HT-29 (cell line): ENCODE measurements at regions not wholly inside any gene's neighbourhood (a gene's known extent, or its start where the extent isn't known, plus 50 kb on each side); places are given as distances from the start of the nearest gene placed in this dataset.

ENCODE experiments used
- DNase-seq: peaks from one replicate; pipeline ENCODE4 v3.0.0-alpha.2; 2015; ENCODE audit warnings: low spot score

DNA sequence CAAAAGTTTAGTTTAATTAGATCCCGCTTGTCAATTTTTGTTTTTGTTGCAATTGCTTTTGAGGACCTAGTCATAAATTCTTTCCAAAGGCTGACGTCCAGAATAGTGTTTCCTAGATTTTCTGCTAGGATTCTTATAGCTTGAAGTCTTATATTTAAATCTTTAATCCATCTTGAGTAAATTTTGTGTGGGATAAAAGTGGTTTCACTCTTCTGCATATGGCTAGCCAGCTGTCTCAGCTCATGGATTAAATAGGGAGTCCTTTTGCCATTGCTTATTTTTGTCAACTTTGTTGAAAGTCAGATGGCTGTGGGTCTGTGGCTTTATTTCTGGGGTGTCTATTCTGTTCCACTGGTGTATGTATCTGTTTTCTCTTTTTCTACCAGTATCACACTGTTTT lies 801.3 kb upstream of the ADGRL4 start:
- DNase-seq, result no peak

DNA sequence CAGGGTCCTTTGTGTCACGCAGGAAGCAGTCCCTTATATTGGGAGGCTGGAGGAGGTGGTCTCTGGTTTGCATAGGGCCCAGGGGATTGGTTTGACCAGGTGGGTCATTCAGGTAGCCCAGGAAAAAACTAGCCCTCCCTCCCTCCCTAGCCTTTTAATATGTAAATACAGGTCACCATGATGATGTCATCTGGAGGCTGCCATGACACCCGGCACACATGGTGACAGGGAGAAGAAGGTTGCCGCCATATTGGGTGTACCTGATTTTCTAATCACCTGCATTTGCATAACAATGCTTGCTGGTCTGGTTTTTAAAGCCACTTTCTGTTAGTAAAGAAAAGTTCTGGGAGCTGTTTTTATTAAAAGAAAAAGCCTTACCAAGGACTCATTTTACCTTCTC lies 791.0 kb upstream of the ADGRL4 start:
- no peak for DNase-seq

DNA sequence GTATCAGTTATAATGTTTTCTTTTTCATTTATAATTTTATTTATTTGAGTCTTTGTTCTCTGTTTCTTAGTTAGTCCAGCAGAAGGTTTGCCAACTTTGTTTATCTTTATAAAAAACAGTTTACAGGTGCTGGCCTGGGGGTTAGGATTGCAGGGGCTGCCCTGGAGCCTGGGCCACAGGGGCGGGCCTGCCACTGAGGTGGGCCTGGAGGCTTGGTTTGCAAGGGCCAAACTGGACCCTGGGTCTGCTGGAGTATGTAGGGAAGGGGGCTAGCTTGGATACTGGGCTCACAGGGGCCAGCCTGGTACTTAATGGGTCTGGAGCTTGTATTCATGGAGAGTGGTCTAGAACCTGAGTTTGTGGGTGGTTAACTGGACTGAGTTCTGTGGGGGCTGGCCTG lies 789.9 kb upstream of the ADGRL4 start:
- DNase-seq, result no peak

DNA sequence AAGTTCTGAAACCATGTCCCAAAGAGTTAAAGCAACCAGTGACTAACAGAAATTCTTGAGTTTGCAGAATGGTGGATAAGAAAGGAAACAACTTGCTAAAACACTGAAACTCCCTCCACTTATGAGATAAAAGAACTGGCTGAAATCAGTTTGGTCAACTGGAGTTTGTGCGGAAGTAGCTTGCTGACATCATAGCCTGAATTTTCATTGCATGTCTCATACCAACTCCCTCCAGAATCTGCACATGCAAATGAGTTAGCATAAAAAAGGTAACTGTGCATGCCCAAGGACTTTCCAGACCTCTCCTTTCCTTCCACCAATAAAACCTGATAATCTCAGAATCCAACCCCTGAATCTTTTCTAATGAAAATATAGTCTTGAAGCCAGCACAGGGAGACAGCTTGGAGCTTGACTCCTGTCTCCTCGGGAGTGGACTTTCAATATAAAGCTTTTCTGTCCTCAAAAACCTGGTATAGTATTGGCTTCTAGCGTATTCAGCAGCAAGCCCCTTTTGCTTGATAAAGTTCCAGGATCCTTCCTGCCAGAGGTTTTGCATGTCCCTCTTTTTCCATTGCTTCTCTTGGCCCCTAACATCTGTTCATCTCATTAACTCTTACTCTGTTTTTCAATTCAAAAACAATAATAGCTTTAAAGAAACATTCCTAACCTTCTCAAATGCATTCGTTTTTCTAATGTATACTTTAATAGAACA lies 785.8 kb upstream of the ADGRL4 start:
- no peak for DNase-seq

DNA sequence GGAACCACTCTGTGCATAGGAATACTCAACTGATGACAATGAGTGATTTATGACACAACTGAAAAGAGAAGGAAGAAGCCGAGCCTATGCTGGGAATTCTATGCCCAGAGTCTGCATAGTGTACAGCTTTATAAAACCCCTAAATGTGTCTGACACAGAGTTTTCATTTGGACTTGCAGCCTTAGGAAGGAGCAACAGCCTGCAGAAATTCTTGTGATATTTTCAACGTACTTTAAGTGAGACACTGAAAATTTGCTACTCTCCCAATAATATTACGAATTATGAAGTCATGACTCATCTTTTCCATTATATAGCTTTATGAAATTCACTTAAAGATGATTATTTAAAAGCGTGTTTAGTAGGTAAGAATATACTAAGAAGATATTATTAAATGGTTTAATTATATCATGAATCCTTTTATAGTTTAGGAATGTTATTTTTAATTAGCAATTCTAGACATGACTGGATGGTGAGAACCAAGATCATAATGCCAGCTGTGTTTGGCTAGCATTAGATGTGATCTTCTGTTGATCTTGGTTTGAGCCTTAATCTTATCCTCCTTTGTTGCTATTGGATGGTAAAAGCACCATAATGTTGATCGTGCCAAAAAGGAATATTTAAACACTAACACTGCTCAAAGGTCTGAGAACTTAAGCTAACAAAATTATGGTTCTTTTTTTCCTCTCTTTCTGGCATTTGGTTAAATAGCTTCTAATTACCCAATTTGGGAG lies 785.1 kb upstream of the ADGRL4 start:
- DNase-seq, result no peak

DNA sequence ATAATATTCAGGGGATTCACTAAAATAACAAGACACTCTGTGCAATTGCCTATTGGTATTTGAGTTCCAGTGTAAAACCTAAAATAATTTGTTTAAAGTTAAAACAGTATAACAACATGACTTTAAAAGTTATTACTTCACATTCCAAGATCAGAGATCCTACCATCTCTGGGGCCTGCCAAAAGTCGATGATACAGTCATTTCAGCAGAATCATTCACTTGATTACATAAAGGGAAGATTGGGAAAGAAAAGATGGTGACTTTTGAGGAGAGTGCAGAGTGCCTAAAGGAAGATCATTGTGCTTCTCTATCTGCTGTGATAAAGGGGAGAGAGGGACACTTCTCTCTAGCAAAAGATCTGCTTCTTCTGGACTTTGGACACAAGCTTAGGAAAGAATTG lies 784.4 kb upstream of the ADGRL4 start:
- no peak for DNase-seq

DNA sequence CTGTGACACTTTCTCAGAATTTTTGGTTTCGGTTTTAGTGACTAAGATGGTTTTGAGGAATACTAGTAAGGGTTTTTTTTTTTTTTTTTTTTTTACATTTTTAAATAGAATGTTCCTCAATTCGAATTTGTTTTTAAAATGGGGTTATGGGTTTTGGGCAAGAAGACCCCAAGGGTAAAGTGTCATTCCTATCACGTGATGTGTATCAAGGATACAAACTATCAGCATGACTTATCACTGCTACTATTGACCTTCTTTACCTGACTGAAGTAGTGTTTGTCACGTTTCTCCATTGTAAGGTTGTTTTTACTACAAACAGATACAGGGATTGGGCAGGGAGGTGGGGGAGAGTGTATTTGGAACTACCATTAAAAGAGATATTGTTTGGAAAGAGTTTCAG lies 781.1 kb upstream of the ADGRL4 start:
- DNase-seq, result no peak

DNA sequence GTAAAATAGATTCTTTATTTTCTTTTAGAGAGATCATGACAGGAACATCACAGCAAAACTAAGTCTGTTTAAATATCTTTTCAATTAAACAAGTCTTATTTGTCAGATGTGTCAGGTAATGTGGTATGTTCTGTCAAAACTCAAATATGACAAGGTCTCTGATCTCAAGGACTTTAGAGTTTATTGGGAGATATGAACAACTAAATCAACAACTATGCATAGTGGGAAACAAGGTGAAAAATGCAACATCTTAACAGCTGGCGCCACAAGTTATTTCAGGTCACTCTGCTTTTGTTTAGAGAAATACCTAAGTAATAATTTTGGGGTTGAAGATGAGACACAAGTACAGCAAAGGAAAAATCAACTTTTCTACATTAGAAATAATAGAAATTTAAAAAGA lies 779.4 kb upstream of the ADGRL4 start:
- DNase-seq, result no peak

DNA sequence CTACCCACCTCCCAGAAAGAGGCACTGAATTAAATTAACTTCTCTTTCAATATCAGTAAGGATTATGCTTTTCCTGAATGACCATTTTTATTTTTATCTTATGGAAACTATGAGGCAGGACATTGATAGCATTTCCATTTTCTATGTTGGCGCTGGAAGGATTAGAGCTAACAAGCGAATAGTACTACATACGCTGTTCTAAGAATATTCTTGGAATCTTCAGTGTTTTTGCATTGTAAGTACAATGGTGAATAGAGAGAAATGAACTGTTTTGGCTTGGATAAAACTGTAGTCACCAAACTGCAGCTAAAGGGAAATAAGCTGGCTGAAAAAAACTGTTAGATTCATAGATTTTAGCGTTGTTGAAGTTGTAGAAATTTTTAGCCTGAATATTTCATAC lies 779.0 kb upstream of the ADGRL4 start:
- no peak for DNase-seq

DNA sequence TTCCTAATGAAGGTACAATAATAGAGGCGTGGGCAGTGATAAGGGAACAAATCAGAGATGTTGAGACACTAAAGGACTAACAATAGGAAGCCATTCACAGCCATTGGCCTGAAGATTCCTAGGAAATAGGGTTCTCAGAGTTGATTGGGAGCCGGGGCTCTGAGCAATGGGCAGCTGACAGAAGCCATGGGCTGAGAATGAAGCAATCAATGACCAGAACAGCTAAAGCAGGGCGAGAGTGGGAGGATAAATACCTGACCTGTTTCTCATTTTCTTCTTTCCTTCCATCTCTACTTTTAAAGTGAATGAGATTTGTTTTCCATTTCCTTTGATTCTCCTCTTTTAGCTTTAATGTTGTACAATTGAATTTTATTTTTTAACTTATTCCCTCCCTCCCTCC lies 774.7 kb upstream of the ADGRL4 start:
- DNase-seq, result no peak

DNA sequence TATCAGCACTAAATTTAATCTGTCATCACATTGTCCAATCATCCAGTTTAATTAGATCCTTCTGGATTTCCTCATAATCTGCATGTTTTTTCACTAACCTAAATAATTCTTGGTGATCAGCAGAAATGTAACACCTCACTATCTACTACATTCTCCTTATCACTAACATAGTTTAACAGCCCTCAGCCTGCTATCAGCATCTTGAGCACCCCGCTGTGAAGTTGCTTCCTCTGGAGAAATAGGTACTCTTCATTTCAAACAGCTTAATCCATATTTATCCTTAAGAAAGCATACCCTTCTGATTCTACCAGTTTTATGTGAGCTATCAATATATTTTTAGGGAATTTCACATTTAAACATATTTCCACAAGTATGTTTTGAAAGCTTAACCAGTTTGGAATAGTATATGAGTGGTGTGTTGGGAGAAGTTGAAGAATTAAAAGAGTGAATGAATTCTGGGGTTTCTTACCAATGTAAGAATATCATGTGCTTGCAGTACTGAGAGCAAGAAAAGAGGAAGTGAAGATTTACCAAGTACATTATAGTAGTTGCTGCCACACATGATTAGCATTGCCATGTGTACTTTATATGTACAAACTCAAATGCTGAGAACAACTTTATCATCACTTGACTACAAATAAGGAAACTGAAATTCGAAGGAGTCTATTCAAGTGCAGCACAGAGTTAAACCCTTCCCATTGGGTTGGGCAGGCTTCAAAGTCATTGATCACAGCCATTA lies 771.1 kb upstream of the ADGRL4 start:
- no peak for DNase-seq

DNA sequence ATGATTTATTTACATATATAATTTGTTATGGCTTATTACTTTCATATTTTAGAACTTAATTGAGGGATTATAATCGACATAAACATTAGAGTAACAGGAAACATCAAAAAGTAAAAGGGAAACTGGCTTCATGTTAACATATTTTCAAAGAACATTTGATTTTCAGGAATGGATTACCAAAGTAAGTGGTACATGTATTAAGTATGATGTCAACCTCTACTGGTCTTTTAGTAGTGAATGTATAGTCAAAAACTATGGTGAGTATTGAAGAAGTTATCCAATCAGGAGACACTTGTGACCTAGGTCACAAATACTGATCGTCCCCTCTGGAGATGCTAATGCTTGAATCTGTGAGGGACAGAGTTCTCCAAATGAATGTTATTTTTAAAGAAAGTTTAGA lies 768.9 kb upstream of the ADGRL4 start:
- DNase-seq, result no peak

DNA sequence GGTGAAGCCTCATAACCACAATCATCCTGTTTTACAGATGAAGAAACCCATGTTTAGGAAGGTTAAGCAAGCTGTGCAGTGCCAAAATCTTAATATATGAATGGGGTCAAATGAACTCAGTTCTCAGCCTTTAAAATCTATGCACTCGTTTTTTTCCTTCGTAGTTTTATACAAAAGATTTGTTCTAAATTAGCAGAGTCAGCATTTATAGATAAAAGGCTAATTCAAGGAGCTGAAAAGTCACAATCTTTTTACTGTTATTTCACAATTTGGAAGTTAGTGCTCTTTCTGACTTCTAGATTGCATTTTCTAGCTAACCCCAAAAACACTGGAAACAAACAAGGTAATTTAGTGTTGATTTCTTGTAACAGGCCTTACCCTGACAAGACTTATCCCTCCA lies 766.9 kb upstream of the ADGRL4 start:
- DNase-seq, result no peak

DNA sequence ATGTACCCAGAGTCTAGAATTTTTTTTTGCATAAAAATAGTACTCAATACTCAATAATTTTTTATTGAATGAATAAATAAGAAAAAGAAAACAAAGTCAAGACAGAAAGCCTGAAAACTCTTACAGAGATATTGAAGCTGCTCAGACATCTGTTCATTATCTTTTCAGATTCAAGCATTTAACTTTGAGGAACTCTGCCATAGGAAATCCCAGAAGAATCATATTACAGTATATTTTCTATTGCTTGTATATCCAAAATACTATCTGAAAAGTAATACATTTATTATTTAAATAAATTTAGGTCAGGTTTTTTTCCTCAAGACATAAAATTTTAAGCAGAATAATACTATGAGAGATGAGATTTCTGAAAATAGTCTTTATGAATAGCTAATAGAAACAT lies 755.9 kb upstream of the ADGRL4 start:
- no peak for DNase-seq

DNA sequence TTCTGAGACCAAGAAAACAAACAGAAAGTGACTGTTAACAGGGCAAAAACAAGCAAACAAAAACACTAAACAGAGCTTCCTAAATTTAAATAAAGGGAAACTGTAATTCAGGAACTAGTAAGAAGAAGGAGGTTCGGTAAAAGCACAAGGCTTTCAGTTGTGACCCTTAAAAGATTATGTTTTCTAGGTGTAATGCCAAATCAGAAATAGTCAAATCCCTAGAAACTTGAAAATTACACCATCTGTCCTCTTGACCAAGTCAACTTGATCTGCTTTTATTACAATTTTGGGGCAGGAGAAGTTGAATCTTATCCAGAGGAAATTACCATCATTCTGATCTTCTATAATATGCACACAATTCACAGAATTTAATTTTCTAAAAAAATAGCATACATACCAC lies 754.0 kb upstream of the ADGRL4 start:
- DNase-seq, result no peak

DNA sequence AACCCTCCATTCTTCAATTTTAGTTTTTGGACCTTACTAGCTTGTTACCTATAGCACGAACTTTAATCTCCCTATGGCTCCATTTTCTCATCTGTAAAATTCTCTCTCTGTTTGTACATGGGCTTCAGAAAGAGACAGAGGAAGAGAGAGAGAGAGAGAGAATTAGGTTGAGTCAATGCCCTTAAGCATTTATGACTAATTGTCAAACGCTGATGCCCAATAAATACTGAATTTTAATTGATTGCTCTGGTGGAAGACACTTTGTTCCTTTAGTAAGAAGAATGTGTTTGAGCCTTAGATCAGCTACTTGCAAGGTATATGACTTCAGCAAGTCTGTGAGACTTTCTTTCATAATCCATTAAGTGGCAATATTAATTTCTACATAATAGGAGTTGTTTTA lies 743.1 kb upstream of the ADGRL4 start:
- DNase-seq, result no peak

DNA sequence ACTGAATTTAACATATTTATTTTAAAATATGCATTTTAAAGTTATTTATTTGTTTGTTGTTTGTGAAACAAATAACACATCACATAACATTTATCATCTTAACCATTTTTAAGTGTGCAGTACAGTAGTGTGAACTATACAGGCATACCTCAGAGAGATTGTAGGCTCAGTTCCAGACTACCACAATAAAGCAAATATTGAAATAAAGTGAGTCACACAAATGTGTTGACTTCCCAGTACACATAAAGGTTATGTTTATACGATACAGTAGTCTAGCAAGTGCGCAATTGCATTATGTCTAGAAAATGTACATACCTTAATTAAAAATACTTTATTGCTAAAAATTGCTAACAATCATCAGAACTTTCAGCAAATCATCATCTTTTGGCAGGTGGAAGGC lies 739.4 kb upstream of the ADGRL4 start:
- DNase-seq, result peak; percentile 71

DNA sequence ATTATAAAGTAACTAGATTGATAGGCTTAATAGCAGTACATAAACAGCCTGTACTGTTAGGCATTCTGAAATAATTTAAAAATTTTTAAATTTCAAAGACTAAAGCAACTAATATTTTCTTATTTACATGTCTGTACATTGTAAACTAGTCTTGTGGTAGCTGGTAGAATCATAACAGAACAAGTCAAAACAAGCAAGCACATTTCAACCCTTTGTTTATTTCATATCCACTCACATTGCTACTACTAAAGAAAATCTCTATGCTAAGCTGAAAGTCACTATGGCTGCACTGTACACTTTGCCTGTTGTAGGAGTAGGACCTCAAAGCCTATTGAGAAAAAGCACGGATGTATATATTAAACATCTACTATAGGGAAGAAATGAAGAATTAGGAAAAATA lies 738.2 kb upstream of the ADGRL4 start:
- DNase-seq, result no peak

DNA sequence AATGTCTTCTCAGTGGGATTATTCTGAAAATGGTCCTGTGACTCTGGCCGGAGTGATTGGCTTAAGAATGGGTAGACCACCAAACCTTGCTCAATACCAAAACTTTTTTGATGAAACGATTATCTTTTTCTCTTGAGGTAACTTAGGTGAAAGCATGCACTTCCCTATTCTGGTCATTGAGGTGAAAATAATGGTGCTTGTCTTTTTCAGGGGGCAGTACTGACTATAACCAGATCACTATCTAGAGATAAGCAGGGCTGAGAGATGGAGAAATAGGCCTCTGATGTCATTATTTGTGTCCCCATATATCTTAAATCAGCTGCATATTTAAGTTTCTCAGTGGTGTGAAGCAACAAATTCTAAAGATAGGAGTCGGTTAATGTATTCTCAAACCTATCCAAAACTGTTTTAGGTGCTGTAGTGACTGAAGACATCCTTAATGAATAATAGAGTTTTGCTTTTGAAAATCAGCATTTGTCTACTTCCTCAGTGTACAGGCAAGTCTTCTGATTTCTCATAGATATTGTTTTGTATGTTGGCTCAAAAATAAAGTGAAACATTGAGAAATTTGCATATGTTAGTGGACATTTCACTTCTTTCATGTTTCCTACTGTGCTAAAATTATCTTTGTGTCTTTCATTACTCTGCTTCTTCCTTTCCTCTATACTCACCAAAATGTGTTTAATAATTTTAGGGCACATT lies 735.3 kb upstream of the ADGRL4 start:
- DNase-seq, result no peak

DNA sequence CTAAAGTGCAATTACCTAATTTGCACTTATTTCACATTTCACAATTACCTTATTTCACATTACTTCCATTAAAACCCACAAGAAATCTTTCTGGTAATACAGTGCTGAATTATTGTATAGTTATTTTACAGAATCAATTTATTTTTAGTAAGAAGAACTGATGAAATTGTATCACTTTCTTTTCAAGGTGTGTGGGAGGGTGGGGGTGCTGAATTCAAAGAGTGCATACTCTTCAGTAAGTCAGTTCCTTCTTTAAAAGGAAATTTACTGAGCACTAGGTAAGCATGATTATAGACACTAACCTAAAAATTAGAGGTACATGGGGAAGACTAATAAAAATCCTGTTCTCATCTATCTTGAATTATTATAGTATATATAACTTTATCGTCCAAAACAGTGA lies 731.6 kb upstream of the ADGRL4 start:
- DNase-seq, result no peak

DNA sequence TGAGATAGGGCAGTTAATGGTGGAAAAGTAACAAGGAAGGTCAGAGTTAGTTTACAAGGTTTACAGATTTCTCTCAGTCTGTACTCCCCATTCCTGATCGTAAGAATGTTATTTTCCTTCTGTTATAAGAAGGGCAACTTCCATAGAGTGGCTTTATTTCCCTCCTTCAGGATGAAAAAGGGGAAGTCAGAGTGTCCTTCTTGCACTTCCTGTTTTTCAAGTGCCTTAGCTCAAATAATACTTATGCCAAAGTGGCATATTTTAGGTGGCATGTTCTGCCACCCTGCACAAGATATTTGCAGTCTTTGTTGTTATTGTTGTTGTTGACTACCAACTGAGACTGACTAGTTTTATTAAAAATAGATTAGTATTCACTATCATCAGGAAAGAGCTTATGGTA lies 730.7 kb upstream of the ADGRL4 start:
- no peak for DNase-seq

DNA sequence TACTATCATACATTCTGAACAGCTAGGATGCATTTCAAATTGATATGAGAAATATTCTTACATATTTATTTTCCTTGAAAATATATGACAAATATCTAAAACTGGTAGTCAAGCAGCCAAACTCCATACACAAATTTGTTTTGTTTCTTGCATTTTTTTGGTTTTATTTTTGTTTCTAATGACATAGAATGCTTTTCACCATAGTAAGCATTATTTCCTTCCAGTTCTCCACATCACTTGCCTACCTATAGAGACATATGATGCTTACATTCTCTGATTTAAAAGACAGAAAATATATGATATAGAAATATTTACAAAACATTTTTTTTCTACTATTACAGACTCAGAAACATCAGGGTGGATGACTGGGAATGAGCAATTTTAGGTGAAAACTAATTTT lies 726.4 kb upstream of the ADGRL4 start:
- DNase-seq, result no peak
